22Rv1 (cell line): ENCODE measurements at regions not wholly inside any gene's neighbourhood (a gene's known extent, or its start where the extent isn't known, plus 50 kb on each side); places are given as distances from the start of the nearest gene placed in this dataset.

Experiments
- H3K27ac ChIP-seq: fragments of 450-650 bp; 2 replicates; pipeline ENCODE4 v1.5.1; 2017
- CTCF ChIP-seq: fragments of 450-650 bp; IDR thresholded peaks from 2 replicates; pipeline ENCODE4 v1.5.1; 2017; ENCODE audit warnings: mild to moderate bottlenecking
- ZFX ChIP-seq: fragments of 450-650 bp; IDR thresholded peaks from 2 replicates; pipeline ENCODE4 v1.6.1; 2017; ENCODE audit warnings: antibody characterized with exemption, borderline replicate concordance

DNA sequence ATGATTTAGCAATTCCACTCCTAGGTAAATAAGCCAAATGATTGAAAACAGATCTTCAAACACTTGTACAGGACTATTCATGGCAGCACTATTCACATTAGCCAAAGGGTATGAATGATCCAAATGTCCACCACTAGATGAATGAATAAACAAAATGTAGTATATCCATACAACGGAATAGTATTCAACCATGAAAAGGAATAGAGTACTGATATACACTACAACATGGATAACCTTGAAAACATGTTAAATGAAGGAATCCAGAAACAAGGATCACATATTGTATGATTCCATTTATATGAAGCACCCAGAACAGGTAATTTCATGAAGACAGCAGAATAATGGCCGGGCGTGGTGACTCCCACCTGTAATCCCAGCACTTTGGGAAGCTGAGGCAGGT is 78.2 kb upstream of the IGF1R start:
- H3K27ac ChIP-seq, result no peak overlapping the region
- no peak for TF ChIP-seq ZFX
- no peak for TF ChIP-seq CTCF

- no peak for TF ChIP-seq ZFX
- TF ChIP-seq CTCF, result no peak
- no peak overlapping the region for H3K27ac ChIP-seq
Measured at GRCh38 chr15:98580572-98580971, 67.8 kb upstream of the IGF1R start.

DNA sequence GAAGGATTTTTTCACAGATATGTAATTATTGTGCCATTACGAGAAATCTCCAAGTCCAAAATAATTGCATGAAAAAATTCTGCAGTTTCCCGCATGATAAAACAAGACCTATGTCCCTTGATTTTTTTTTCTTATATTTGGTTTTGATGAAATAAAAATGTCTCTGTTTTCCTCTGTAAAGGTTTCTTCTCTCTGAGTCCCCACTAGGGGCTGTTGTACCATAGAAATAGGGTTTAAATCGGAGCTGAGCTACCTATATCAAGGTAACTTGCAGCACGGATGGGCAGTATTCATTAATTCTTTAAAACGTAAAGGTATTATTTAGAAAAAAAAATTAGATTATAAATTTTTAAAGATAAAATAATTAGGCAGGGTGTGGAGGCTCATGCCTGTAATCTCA is 66.6 kb upstream of the IGF1R start:
- H3K27ac ChIP-seq, result no peak overlapping the region
- TF ChIP-seq ZFX (no peak), CTCF (no peak)

GRCh38 chr15:98582900-98583554 is 65.3 kb upstream of the IGF1R start:
- TF ChIP-seq CTCF (no peak), ZFX (no peak)
- H3K27ac ChIP-seq, result no peak overlapping the region

- H3K27ac ChIP-seq, result no peak overlapping the region
- no peak for TF ChIP-seq CTCF
Measured at GRCh38 chr15:98583771-98584430, 64.4 kb upstream of the IGF1R start.

- H3K27ac ChIP-seq, result no peak overlapping the region
- TF ChIP-seq CTCF (no peak), ZFX (no peak)
Measured at GRCh38 chr15:98586066-98586465, 62.3 kb upstream of the IGF1R start.

DNA sequence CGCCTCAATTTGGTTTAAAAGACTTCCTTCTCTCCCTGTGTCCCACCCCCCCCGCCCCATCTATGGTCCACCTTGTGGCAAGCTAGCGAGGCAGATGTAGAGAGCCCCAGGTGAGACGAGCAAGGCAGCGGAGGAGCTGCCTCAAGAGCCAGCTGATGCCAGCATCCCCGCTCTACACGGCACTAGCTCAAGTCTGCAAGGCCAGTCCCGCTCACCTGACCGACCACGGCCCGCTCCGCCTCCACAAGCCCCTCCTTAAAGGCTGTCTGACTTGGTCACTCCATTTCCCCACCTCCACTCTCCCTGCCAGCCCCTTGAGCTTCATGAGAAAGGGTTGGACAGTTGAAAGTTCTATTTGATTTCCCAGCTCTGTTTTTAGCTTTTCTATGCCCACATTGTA is 56.2 kb upstream of the IGF1R start:
- TF ChIP-seq CTCF (no peak), ZFX (no peak)
- H3K27ac ChIP-seq, result no peak overlapping the region
